Activated CD4-positive, alpha-beta T cell treated with anti-CD3 and anti-CD28 coated beads, Interleukin-2, amount 10 ng/mL, durations not matched to agents 7 days and 5 days (primary cell): ENCODE measurements at regions not wholly inside any gene's neighbourhood (a gene's known extent, or its start where the extent isn't known, plus 50 kb on each side); places are given as distances from the start of the nearest gene placed in this dataset.
"Not testable (repeated sequence)": the region's sequence is repeated elsewhere in the genome, so short reads cannot be mapped to it uniquely, and the experiment has no call there.

ENCODE experiments used
- CTCF ChIA-PET: fragments of 350-600 bp; sonication (Branson Sonifier 250); formaldehyde crosslinking; loops from one replicate; lab custom pipeline; 2021; ENCODE audit warnings: antibody characterized with exemption; lab: Charles Lee
- POLR2A ChIA-PET: fragments of 350-600 bp; sonication (Branson Sonifier 250); formaldehyde crosslinking; loops from one replicate; lab custom pipeline; 2021; ENCODE audit warnings: antibody characterized with exemption; lab: Charles Lee
- DNase-seq: peaks from one replicate; pipeline ENCODE4 v3.0.0-alpha.2; 2020
- H3K27ac Mint-ChIP-seq: one replicate; pipeline ENCODE4 v1.8.0; 2021; ENCODE audit warnings: mild to moderate bottlenecking, moderate library complexity, mixed read lengths
- H3K27me3 Mint-ChIP-seq: one replicate; pipeline ENCODE4 v1.8.0; 2021; ENCODE audit warnings: mixed read lengths
- H3K36me3 Mint-ChIP-seq: one replicate; pipeline ENCODE4 v1.8.0; 2021; ENCODE audit warnings: low read depth, mixed read lengths
- H3K4me1 Mint-ChIP-seq: one replicate; pipeline ENCODE4 v1.8.0; 2021; ENCODE audit warnings: mixed read lengths
- H3K4me3 Mint-ChIP-seq: one replicate; pipeline ENCODE4 v1.8.0; 2021; ENCODE audit warnings: mild to moderate bottlenecking, moderate library complexity, mixed read lengths
- H3K9me3 Mint-ChIP-seq: one replicate; pipeline ENCODE4 v1.8.0; 2021; ENCODE audit warnings: mixed read lengths

DNA sequence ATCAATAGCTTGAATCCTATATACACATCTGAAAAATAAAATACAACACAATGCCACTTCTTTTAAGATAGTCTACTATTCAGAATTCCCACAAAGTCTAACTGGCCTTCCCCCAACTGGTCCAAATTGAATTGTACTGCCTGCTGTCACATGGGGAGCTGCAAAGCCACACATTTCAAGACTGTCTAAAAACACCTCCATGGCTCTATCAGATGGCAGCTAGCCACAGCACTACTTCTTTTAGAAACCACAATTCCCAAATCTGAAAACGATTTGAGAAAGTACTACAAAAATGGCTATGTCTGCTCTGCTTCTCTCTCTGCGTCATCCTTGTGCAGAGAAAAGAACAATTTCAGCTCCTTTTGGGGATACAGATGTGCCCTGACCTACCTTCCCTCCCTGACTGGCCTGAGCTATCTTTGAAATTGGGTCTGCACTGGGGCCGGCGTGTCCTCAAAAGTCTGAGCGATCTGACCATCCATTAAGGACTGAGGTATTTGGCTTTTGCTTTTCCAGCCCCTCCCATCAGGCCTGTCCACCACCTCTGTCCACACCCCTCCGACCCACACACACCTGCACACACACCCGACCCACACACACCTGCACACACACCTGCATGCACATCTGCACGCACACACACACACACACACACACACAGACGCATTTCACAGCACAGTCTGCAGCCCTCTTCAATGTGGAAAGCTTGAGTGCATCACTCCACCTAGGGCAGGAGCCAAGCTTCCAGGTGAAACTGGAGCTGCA is 68.6 kb upstream of the IPO5 start:
- Mint-ChIP-seq H3K27ac (no peak overlapping the region), H3K4me1 (no peaks in the 10 kb centered on the region), H3K36me3 (no peaks in the 10 kb centered on the region), H3K9me3 (no peaks in the 10 kb centered on the region), H3K4me3 (no peak overlapping the region), H3K27me3 (no peaks in the 10 kb centered on the region)
- ChIA-PET POLR2A (no interaction called here), CTCF (no interaction called here)
- DNase-seq: no peak

DNA sequence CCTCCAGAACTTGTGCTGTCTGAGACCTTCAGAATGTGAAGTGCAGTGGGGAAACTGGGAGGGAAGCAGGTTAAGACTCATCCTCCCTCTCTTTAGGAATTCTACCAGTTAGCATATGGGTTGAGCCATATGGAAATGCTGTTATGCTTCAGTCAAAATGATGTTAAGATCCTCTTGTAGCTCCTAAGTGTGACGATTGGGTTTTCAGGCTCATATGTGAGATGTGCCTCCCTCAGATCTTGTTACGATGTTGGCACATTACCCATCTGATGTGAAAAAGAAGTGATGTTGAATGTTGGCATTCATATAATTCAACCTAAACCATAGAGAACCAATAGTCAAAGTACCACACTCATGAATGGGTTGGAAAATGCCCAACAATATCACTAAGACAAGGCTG is 67.8 kb upstream of the IPO5 start:
- ChIA-PET POLR2A (no interaction called here), CTCF (no interaction called here)
- H3K27ac Mint-ChIP-seq: no peak overlapping the region
- no peak overlapping the region for H3K4me3 Mint-ChIP-seq
- H3K27me3 Mint-ChIP-seq: no peaks in the 10 kb centered on the region
- H3K9me3 Mint-ChIP-seq: no peaks in the 10 kb centered on the region
- no peaks in the 10 kb centered on the region for H3K36me3 Mint-ChIP-seq
- no peaks in the 10 kb centered on the region for H3K4me1 Mint-ChIP-seq
- no peak for DNase-seq

DNA sequence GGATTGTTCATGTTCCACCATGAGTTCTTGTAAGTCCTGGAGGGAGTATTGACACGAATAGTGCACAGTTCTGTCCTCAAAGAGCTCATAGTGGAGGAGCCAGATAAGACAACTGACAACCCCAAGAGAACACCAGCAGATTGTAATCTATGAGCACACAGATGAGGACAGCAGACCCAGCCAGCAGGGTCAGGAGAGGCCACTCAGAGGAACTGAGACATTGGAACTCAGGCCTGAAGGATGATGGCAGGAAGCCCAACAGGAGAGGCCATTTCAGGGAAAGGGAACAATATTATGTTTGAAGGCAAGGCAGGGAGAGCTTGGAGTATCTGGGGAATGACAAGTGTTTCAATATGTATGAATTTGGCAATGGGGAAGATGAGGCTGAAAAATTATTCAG is 63.7 kb upstream of the IPO5 start:
- Mint-ChIP-seq H3K27me3 (no peaks in the 10 kb centered on the region), H3K4me1 (no peaks in the 10 kb centered on the region), H3K36me3 (no peaks in the 10 kb centered on the region), H3K9me3 (no peaks in the 10 kb centered on the region), H3K4me3 (no peak overlapping the region), H3K27ac (no peak overlapping the region)
- ChIA-PET CTCF (no interaction called here), POLR2A (no interaction called here)
- no peak for DNase-seq

DNA sequence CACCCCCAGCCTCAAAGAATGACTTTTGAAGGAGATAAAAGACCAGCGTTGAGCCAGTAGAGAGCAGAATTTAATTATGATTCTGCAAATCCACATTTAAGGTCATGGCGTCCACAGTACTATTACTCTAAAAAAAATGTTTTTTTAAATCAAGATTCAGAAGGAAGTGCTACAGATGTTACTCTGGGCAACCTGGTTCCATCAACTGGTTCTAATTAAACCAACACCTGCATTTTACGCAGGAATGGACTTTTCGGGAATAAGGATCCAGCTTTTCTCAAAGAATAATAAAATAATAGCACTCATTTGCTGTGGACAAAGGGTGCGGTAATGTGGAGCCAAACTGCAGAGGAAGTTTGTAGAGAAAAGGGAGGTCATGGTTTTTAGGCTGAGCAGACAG is 62.9 kb upstream of the IPO5 start:
- Mint-ChIP-seq H3K9me3 (no peaks in the 10 kb centered on the region), H3K27me3 (peaks cover 1% of the 10 kb centered on the region), H3K36me3 (no peaks in the 10 kb centered on the region), H3K27ac (no peak overlapping the region), H3K4me1 (no peaks in the 10 kb centered on the region), H3K4me3 (no peak overlapping the region)
- DNase-seq: no peak
- POLR2A ChIA-PET: no interaction called here
- CTCF ChIA-PET: no interaction called here

DNA sequence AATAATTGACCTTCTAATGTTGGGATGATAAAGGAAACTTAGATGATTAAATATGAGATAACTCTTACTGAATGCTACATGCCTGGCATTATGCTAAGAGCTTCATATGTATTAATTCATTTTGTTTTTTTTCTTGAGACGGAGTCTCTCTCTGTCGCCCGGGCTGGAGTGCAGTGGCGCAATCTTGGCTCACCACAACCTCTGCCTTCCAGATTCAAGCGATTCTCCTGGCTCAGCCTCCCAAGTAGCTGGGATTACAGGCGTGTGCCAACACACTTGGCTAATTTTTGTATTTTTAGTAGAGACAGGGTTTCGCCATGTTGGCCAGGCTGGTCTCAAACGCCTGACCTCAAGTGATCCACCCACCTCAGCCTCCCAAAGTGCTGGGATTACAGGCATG is 61.5 kb upstream of the IPO5 start:
- H3K36me3 Mint-ChIP-seq, H3K4me1 Mint-ChIP-seq, DNase-seq, H3K27ac Mint-ChIP-seq, H3K4me3 Mint-ChIP-seq, H3K27me3 Mint-ChIP-seq, H3K9me3 Mint-ChIP-seq, POLR2A ChIA-PET, CTCF ChIA-PET: not testable (repeated sequence)

DNA sequence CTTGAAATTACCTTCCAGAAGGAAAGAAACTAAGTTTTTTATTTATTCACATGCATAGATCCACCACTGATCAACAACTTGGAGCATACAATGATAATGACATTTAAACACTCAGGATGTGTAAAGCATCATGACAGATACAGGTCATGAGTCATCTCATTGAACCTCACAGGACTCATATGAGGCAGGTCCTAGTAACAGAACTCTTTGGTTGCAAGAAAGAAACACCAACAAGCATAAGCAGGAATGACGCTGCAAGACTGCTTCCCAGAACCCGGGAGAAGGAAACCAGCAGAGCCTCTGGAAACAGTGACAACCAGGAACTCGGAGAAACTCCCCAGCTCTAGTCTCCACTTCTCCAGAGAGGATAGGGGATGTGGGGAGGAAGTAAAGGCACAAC is 60.8 kb upstream of the IPO5 start:
- POLR2A ChIA-PET: no interaction called here
- H3K4me1 Mint-ChIP-seq: no peaks in the 10 kb centered on the region

DNA sequence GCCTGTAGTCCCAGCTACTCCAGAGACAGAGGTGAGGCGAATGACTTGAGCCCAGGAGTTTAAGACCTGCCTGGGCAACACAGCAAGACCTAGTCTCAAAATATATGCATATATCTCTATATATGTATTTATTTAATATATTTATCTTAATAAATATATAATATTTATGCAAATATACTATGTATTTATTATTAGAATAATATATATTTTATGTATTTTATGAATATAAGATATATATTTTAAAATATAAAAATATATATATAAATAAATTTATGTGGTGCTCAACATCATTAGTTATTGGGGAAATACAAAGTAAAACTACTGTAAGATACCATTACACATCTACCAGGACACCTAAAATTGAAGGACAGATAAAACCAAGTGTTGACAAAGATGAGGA is 58.1 kb upstream of the IPO5 start:
- no peak for DNase-seq
- CTCF ChIA-PET: no interaction called here
- H3K9me3 Mint-ChIP-seq: no peaks in the 10 kb centered on the region
- H3K4me1 Mint-ChIP-seq: no peaks in the 10 kb centered on the region
- H3K4me3 Mint-ChIP-seq: no peak overlapping the region
- POLR2A ChIA-PET: no interaction called here
- H3K27me3 Mint-ChIP-seq: peaks cover 10% of the 10 kb centered on the region
- no peaks in the 10 kb centered on the region for H3K36me3 Mint-ChIP-seq
- H3K27ac Mint-ChIP-seq: no peak overlapping the region

More for the DNA sequence above, 60.8 kb upstream of the IPO5 start:
- Mint-ChIP-seq H3K9me3 (no peaks in the 10 kb centered on the region), H3K36me3 (no peaks in the 10 kb centered on the region), H3K27ac (no peak overlapping the region), H3K4me3 (no peak overlapping the region), H3K27me3 (peaks cover 7% of the 10 kb centered on the region)
- no peak for DNase-seq
- CTCF ChIA-PET: no interaction called here

DNA sequence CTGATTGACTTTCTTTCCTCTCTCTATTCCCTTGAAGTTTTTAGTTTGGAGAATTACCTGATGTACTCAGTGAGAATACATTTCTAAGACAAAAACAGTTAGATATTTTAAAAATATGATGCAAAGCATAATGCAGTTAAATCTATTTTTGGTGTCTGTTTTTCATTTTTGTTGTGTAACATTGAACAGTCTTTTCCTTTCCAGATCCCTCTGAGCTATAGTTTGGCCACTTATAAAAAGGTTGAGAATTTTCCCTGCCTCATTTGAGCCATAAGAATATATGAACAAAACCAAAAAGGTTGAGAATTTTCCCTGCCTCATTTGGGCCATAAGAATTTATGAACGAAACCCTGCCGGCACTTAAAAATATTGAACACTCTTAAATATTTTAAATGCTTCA is 57.0 kb upstream of the IPO5 start:
- no peak overlapping the region for H3K27ac Mint-ChIP-seq
- no peak overlapping the region for H3K4me3 Mint-ChIP-seq
- H3K9me3 Mint-ChIP-seq: no peaks in the 10 kb centered on the region
- CTCF ChIA-PET: no interaction called here
- POLR2A ChIA-PET: no interaction called here
- peaks cover 10% of the 10 kb centered on the region for H3K27me3 Mint-ChIP-seq
- DNase-seq: no peak
- H3K36me3 Mint-ChIP-seq: no peaks in the 10 kb centered on the region
- H3K4me1 Mint-ChIP-seq: no peaks in the 10 kb centered on the region

DNA sequence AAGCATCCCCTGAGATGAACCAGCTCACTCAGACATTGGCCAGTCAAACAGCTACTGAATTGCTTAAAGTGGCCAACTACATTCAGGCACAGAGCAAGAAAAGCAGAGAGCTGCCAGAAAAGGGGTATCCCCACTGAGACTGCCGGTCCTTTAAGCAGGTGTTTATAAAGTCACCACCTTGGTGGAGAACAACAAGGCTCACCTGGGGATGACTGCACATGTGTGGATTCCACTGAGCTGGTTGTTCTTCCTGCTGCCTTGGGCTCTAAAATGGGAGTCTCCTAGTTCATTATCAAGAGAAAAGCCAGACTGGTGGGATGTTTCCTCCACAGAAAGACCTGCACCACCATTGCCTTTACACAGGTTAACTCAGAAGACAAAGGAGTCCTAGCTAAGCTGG is 51.8 kb upstream of the IPO5 start:
- DNase-seq: no peak
- ChIA-PET POLR2A (no interaction called here), CTCF (interaction anchor here (0.6 kb wide), 1 partner anchor 676 kb away, joined by 7 read pairs; no protein-coding TSS in a partner anchor)
- no peak overlapping the region for H3K4me3 Mint-ChIP-seq
- no peaks in the 10 kb centered on the region for H3K4me1 Mint-ChIP-seq
- H3K36me3 Mint-ChIP-seq: no peaks in the 10 kb centered on the region
- H3K27ac Mint-ChIP-seq: no peak overlapping the region
- H3K27me3 Mint-ChIP-seq: peaks cover 12% of the 10 kb centered on the region
- H3K9me3 Mint-ChIP-seq: no peaks in the 10 kb centered on the region
